ENCODE measurements at regions not wholly inside any gene's neighbourhood (a gene's known extent, or its start where the extent isn't known, plus 50 kb on each side); places are given as distances from the start of the nearest gene placed in this dataset.

- TF ChIP-seq EZH2 (IDR thresholded peaks at IDR 0.05; ENCODE audit: borderline replicate concordance, low read length) (no peak), CTCF (IDR thresholded peaks at IDR 0.05; ENCODE audit: low read length) (no peak)
- no peak overlapping the region for H2AFZ ChIP-seq (ENCODE audit: low read length)
Observed at GRCh38 chr1:56145581-56145980, 433.8 kb downstream of the PLPP3 start.

GRCh38 chr1:56142301-56142700 is 437.1 kb downstream of the PLPP3 start:
- Histone ChIP-seq H3K9ac (ENCODE audit: low read length) (no peak overlapping the region), H3K4me2 (ENCODE audit: low read length) (no peak overlapping the region), H3K27me3 (ENCODE audit: insufficient read depth, low read length) (no peaks in the 10 kb centered on the region), H3F3A (ENCODE audit: insufficient read depth, low read length) (no peaks in the 10 kb centered on the region), H3K79me2 (ENCODE audit: insufficient read depth, low read length) (no peaks in the 10 kb centered on the region), H3K27ac (ENCODE audit: low read depth, low read length, poor library complexity, severe bottlenecking) (no peak overlapping the region), H3K4me1 (ENCODE audit: insufficient read depth, low read length, severe bottlenecking) (no peaks in the 10 kb centered on the region), H3K4me3 (ENCODE audit: low read depth, low read length, poor library complexity, severe bottlenecking) (no peak overlapping the region), H3K9me3 (ENCODE audit: low read length) (no peaks in the 10 kb centered on the region), H3K36me3 (ENCODE audit: insufficient read depth, low read length) (no peaks in the 10 kb centered on the region), H2AFZ (ENCODE audit: low read length) (no peak overlapping the region), H4K20me1 (ENCODE audit: insufficient read depth, low read length) (no peaks in the 10 kb centered on the region), H3K9me2 (ENCODE audit: low read depth, low read length) (no peaks in the 10 kb centered on the region)
- no peak for TF ChIP-seq EZH2 (IDR thresholded peaks at IDR 0.05; ENCODE audit: borderline replicate concordance, low read length)

More at GRCh38 chr1:56145581-56145980, 433.8 kb downstream of the PLPP3 start:
- Histone ChIP-seq H3K9ac (ENCODE audit: low read length) (no peak overlapping the region), H3K27me3 (ENCODE audit: insufficient read depth, low read length) (no peaks in the 10 kb centered on the region), H3K79me2 (ENCODE audit: insufficient read depth, low read length) (no peaks in the 10 kb centered on the region), H3K9me3 (ENCODE audit: low read length) (no peaks in the 10 kb centered on the region), H3K9me2 (ENCODE audit: low read depth, low read length) (no peaks in the 10 kb centered on the region), H3K4me2 (ENCODE audit: low read length) (no peak overlapping the region), H3K27ac (ENCODE audit: low read depth, low read length, poor library complexity, severe bottlenecking) (no peak overlapping the region), H3K4me3 (ENCODE audit: low read depth, low read length, poor library complexity, severe bottlenecking) (no peak overlapping the region), H3F3A (ENCODE audit: insufficient read depth, low read length) (no peaks in the 10 kb centered on the region), H3K36me3 (ENCODE audit: insufficient read depth, low read length) (no peaks in the 10 kb centered on the region), H3K4me1 (ENCODE audit: insufficient read depth, low read length, severe bottlenecking) (no peaks in the 10 kb centered on the region), H4K20me1 (ENCODE audit: insufficient read depth, low read length) (no peaks in the 10 kb centered on the region)

GRCh38 chr1:56139836-56140235 is 439.5 kb downstream of the PLPP3 start:
- no peaks in the 10 kb centered on the region for H3K79me2 ChIP-seq (ENCODE audit: insufficient read depth, low read length)
- H3K36me3 ChIP-seq (ENCODE audit: insufficient read depth, low read length), result no peaks in the 10 kb centered on the region
- no peaks in the 10 kb centered on the region for H3K27me3 ChIP-seq (ENCODE audit: insufficient read depth, low read length)
- H3K27ac ChIP-seq (ENCODE audit: low read depth, low read length, poor library complexity, severe bottlenecking), result no peak overlapping the region
- no peak overlapping the region for H2AFZ ChIP-seq (ENCODE audit: low read length)
- H3K4me1 ChIP-seq (ENCODE audit: insufficient read depth, low read length, severe bottlenecking), result no peaks in the 10 kb centered on the region
- H3K9me2 ChIP-seq (ENCODE audit: low read depth, low read length), result no peaks in the 10 kb centered on the region
- H3K9me3 ChIP-seq (ENCODE audit: low read length), result no peaks in the 10 kb centered on the region
- H3K9ac ChIP-seq (ENCODE audit: low read length), result no peak overlapping the region
- no peaks in the 10 kb centered on the region for H3F3A ChIP-seq (ENCODE audit: insufficient read depth, low read length)
- no peak overlapping the region for H3K4me3 ChIP-seq (ENCODE audit: low read depth, low read length, poor library complexity, severe bottlenecking)
- H3K4me2 ChIP-seq (ENCODE audit: low read length), result no peak overlapping the region
- no peaks in the 10 kb centered on the region for H4K20me1 ChIP-seq (ENCODE audit: insufficient read depth, low read length)
- TF ChIP-seq CTCF (IDR thresholded peaks at IDR 0.05; ENCODE audit: low read length), result no peak
